ENCODE measurements at regions not wholly inside any gene's neighbourhood (a gene's known extent, or its start where the extent isn't known, plus 50 kb on each side); places are given as distances from the start of the nearest gene placed in this dataset.

- no peak for TF ChIP-seq CTCF (IDR thresholded peaks at IDR 0.05; ENCODE audit: poor library complexity, severe bottlenecking)
- DNase-seq (ENCODE audit: low spot score) (no peak), ATAC-seq (ENCODE audit: low read depth) (no peak)
- Histone ChIP-seq H3K27me3 (ENCODE audit: insufficient read depth, poor library complexity, severe bottlenecking) (no peaks in the 10 kb centered on the region), H3K9me3 (ENCODE audit: severe bottlenecking) (no peaks in the 10 kb centered on the region), H3K27ac (ENCODE audit: poor library complexity, severe bottlenecking) (no peak overlapping the region), H3K4me3 (ENCODE audit: severe bottlenecking) (no peak overlapping the region), H3K4me1 (ENCODE audit: insufficient read depth, poor library complexity, severe bottlenecking) (peaks cover 7% of the 10 kb centered on the region), H3K36me3 (ENCODE audit: low read depth) (no peaks in the 10 kb centered on the region)
Measured at GRCh38 chr1:57887964-57888491, 464.2 kb upstream of the DAB1 start.

- DNase-seq (ENCODE audit: low spot score), result no peak
- H3K9me3 ChIP-seq (ENCODE audit: severe bottlenecking), result no peaks in the 10 kb centered on the region
- ATAC-seq (ENCODE audit: low read depth), result no peak
- no peaks in the 10 kb centered on the region for H3K36me3 ChIP-seq (ENCODE audit: low read depth)
- H3K27ac ChIP-seq (ENCODE audit: poor library complexity, severe bottlenecking), result no peak overlapping the region
- no peak overlapping the region for H3K4me3 ChIP-seq (ENCODE audit: severe bottlenecking)
- no peak for TF ChIP-seq CTCF (IDR thresholded peaks at IDR 0.05; ENCODE audit: poor library complexity, severe bottlenecking)
- no peaks in the 10 kb centered on the region for H3K27me3 ChIP-seq (ENCODE audit: insufficient read depth, poor library complexity, severe bottlenecking)
- H3K4me1 ChIP-seq (ENCODE audit: insufficient read depth, poor library complexity, severe bottlenecking), result peaks cover 4% of the 10 kb centered on the region
Measured at GRCh38 chr1:57886376-57886775, 462.5 kb upstream of the DAB1 start.

- no peak for DNase-seq (ENCODE audit: low spot score)
- ATAC-seq (ENCODE audit: low read depth), result no peak
Measured at GRCh38 chr1:57883642-57883995, 459.8 kb upstream of the DAB1 start.

GRCh38 chr1:57882934-57883641, 459.2 kb upstream of the DAB1 start:
- Histone ChIP-seq H3K36me3 (ENCODE audit: low read depth) (no peaks in the 10 kb centered on the region), H3K4me3 (ENCODE audit: severe bottlenecking) (no peak overlapping the region), H3K4me1 (ENCODE audit: insufficient read depth, poor library complexity, severe bottlenecking) (no peaks in the 10 kb centered on the region), H3K9me3 (ENCODE audit: severe bottlenecking) (no peaks in the 10 kb centered on the region), H3K27ac (ENCODE audit: poor library complexity, severe bottlenecking) (no peak overlapping the region), H3K27me3 (ENCODE audit: insufficient read depth, poor library complexity, severe bottlenecking) (no peaks in the 10 kb centered on the region)
- DNase-seq (ENCODE audit: low spot score) (no peak), ATAC-seq (ENCODE audit: low read depth) (no peak)
- TF ChIP-seq CTCF (IDR thresholded peaks at IDR 0.05; ENCODE audit: poor library complexity, severe bottlenecking), result no peak

More at GRCh38 chr1:57883642-57883995, 459.8 kb upstream of the DAB1 start:
- no peak overlapping the region for H3K27ac ChIP-seq (ENCODE audit: poor library complexity, severe bottlenecking)
- TF ChIP-seq CTCF (IDR thresholded peaks at IDR 0.05; ENCODE audit: poor library complexity, severe bottlenecking), result no peak
- no peaks in the 10 kb centered on the region for H3K36me3 ChIP-seq (ENCODE audit: low read depth)
- no peak overlapping the region for H3K4me3 ChIP-seq (ENCODE audit: severe bottlenecking)
- H3K4me1 ChIP-seq (ENCODE audit: insufficient read depth, poor library complexity, severe bottlenecking), result no peaks in the 10 kb centered on the region
- no peaks in the 10 kb centered on the region for H3K27me3 ChIP-seq (ENCODE audit: insufficient read depth, poor library complexity, severe bottlenecking)
- H3K9me3 ChIP-seq (ENCODE audit: severe bottlenecking), result no peaks in the 10 kb centered on the region

GRCh38 chr1:57882072-57882471, 458.2 kb upstream of the DAB1 start:
- H3K4me1 ChIP-seq (ENCODE audit: insufficient read depth, poor library complexity, severe bottlenecking), result no peaks in the 10 kb centered on the region
- DNase-seq (ENCODE audit: low spot score), result no peak

More at GRCh38 chr1:57882072-57882471, 458.2 kb upstream of the DAB1 start:
- no peaks in the 10 kb centered on the region for H3K27me3 ChIP-seq (ENCODE audit: insufficient read depth, poor library complexity, severe bottlenecking)
- no peaks in the 10 kb centered on the region for H3K9me3 ChIP-seq (ENCODE audit: severe bottlenecking)
- TF ChIP-seq CTCF (IDR thresholded peaks at IDR 0.05; ENCODE audit: poor library complexity, severe bottlenecking), result no peak
- H3K36me3 ChIP-seq (ENCODE audit: low read depth), result no peaks in the 10 kb centered on the region
- no peak for ATAC-seq (ENCODE audit: low read depth)
- H3K27ac ChIP-seq (ENCODE audit: poor library complexity, severe bottlenecking), result no peak overlapping the region
- H3K4me3 ChIP-seq (ENCODE audit: severe bottlenecking), result no peak overlapping the region
